ENCODE measurements at regions not wholly inside any gene's neighbourhood (a gene's known extent, or its start where the extent isn't known, plus 50 kb on each side); places are given as distances from the start of the nearest gene placed in this dataset.
"Not testable (repeated sequence)": the region's sequence is repeated elsewhere in the genome, so short reads cannot be mapped to it uniquely, and the experiment has no call there.

DNA sequence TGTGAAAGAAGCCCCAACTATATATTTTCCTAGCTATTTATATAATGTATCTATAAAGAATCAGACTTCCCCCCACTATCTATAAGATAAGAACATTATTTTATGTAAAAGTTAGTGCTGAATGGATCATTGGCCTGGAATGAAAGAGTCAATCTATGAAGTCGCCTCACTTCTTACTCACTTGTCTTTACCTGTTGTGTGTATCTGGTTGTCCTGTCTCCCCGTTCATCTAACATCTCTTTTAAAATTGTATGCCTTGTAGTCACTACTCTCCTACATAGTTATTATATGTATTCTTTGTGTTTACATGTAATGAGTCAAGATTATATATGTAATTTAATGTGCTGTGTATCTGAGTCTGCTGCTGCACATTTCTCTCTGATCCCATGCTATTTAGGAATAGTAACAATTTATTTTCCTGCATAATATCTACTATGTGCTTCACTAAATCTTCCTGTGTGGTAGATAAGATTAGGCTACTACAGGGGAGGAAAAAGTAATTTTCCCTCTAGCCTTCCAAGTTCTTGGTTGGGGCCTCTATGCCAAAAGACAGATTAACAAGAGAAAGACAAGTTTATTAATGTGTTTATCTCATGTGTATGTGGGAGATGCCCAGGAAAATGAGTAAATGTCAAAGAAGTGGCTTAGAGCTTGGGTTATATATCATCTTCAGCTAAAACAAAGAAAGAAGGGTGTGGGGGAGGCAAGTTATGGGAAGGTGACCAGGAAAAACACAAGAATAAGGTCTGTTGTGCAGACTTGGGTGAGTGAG is 77.6 kb upstream of the FRMPD4 start:
- no peak for DNase-seq

DNA sequence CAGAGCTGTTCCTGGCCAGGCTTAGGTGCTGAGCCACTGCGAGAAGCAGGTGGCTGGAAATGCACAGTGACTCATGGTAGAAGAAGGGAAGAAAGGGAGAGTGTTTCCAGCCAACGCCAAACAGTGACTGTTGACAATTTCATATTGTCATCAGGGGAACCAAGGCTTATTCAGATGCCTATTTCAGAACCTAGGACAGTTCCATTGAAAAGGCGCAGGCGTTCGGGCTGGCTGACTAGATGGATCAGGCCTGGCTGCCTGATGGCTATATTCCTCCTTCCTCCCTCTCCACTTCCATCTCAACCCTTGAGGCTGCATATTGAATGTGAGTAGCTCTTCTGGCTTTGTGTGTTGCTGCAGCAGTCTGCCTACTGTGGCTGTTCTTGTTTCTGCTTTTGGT is 73.0 kb upstream of the FRMPD4 start:
- DNase-seq: no peak

DNA sequence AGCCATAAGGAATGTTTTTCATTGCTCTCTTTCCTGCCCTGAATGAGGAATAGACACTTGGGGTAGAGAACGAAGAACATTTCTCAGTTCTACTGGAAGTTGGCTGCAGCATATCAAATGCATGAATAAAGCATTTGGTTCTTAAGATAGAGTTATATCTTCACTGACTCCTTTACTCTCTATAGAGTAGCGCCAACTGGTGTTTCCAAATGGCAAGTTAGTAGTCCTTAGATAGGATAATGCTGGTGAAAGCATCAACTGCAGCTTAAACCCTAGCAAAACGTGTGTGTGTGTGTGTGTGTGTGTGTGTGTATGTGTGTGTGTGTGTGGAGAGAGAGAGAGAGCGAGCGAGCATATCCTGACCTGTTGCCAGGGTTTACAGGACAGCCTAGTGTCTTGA is 62.2 kb upstream of the FRMPD4 start:
- no peak for DNase-seq

DNA sequence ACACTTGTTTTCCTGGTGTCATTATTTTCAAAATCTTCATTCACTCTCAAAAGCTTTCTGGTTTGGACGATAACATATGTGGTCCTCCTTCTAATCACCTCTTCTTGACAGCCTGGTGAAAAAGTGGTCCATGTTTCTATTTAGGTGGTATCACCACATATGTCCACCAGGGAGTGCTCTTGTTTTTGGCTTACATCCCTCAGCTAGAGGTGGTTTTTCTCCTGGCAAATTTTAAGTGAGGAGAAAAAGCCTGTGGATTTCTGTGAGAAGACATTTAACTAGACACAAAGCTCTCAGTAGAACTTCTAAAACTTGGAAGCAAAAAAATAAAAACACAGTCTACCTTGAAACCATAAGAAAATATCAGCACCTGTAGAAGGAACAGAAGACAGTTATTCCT is 58.0 kb upstream of the FRMPD4 start:
- DNase-seq: no peak

DNA sequence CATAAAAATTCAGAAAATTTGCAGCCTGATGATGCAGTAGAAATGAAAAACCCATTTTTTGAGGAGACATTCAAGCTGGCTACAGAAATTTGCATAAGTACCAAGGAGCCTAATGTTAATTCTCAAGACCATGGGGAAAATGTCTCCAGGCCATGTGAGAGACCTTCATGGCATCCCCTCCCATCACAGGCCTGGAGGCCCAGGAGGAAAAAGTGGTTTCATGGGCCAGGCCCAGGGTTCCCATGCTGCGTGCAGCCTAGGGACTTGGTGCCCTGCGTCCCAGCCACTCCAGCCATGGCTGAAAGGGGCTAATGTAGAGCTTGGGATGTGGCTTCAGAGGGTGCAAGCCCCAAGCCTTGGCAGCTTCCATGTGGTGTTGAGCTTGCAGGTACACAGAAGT is 55.3 kb upstream of the FRMPD4 start:
- DNase-seq: not testable (repeated sequence)
